ENCODE measurements at regions not wholly inside any gene's neighbourhood (a gene's known extent, or its start where the extent isn't known, plus 50 kb on each side); places are given as distances from the start of the nearest gene placed in this dataset.

GRCh38 chr4:181189751-181190150 lies 1053.5 kb upstream of the TENM3 start:
- no peak for DNase-seq

DNA sequence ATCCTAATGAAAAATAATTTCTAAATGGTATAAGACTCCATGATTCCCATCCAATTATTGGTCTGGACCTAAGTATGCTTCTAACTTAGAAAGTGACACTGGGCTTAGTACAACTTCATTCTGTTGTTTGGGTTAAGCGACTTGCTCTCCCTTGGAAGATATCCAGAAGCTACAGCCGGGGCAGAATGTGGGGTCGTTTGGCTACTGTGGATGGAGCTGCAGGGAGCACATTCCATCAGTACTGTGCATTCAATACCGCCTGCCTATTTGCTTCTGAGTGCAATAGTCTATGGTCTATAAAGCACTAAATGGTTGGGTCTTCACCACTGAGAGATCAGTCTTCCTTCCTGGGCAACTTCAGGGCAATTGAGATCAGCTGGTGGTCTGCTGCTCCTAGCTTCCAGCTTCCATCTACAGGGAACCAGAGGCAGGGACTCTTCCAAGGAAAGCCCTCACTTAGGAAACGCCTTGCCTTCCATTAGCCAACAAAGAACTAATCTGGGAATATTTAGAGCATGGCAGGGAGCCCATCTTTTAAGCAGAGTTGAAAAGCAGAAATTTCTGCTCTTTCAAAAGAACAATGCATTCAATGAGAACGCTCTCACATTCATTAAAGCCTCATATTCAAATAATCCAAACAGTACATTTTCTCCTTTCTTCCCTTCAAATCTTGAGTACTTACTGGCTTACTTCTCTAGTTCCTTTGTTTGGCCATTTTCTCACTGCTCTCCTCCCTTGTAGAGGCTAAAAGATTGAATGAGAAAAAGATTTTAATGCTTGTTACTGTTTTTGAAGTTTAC lies 1049.9 kb upstream of the TENM3 start:
- DNase-seq, result no peak

GRCh38 chr4:181194096-181194495 lies 1049.1 kb upstream of the TENM3 start:
- no peak for DNase-seq

DNA sequence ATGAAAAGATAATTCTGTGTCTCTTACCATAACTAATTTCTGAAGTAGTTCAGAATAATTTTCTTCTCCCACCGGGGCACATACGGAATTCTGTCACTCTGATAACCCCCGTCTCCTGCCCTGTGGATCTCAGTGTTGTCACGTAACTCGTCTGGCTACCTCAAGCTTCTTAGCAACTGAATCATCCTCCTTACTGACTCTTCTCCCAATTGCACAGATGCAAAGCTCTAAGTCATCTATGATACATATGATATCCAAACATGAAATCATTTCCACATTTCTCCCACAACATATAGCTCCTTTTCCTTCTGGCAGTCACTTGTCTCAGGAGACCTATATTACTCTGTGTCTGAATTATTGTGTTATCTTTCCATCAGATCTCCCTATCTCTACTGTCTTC lies 1043.1 kb upstream of the TENM3 start:
- DNase-seq, result no peak

DNA sequence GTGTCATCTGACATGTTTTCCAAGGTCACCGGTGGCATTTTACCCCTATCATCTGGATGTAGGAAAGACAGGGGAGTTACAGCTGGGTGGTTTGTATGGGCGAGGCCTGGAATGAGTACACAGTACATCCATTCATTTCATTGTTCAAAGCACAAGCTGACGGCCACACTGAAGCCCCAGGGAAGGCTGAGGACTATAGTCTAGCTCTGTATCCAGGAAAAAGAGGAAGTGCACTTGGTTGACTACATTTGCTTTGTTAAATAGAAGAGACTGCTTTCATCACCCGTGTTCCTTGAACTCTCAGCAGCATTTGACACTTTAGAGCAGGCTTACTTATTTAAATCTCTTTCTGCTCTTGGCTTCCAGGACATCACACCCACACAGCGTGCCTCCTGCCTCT lies 1041.0 kb upstream of the TENM3 start:
- DNase-seq, result peak; percentile 82

- DNase-seq, result no peak
Observed at GRCh38 chr4:181204109-181204508, 1039.1 kb upstream of the TENM3 start.

- no peak for DNase-seq
Observed at GRCh38 chr4:181213551-181213950, 1029.7 kb upstream of the TENM3 start.

- DNase-seq, result no peak
Observed at GRCh38 chr4:181216501-181216900, 1026.7 kb upstream of the TENM3 start.

DNA sequence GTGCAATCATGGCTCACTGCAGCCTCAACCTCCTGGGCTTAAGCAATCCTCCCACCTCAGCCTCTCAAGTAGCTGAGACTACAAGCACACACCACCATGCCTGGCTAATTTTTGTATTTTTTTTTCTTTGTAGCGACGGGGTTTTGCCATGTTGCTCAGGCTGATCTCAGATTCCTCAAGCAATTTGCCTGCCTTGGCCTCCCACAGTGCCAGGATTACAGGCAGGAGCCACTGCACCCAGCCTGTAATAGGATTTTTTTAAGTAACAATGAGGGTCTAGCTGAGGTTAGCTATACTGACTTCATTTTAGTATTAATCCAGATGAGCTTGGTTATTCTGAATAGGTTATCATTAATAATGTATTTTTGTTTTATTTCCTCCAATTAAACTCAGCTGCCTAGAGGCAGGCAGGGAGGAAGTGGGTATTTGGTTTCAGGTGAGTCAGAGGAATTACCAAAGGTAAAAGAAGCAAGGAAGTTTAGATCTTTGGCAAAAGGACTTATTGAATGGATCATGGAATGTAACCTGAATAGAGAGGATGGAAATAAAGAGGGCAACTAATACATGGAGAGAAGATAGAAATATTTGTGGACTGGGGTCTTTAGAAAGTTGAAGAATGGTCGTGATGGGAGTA lies 1023.3 kb upstream of the TENM3 start:
- DNase-seq, result no peak

DNA sequence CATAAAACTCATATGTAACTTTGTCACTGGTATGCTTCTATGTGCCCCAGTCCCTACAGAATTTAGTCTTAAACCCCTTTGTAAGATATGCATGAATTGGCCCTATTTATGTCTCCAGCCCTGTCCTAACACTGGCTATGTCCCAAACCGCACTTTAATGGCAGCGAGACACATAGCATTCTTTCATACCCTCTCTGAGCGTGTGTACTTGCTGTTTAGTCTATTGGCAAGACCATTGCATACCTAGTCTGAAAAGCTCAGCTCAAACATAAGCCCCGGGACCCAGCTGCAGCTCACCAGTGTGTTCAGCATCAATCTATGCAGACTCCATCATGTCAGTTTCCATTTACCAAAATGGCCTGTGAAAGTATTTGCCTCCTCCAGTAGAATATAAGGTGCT lies 1018.4 kb upstream of the TENM3 start:
- DNase-seq, result no peak

DNA sequence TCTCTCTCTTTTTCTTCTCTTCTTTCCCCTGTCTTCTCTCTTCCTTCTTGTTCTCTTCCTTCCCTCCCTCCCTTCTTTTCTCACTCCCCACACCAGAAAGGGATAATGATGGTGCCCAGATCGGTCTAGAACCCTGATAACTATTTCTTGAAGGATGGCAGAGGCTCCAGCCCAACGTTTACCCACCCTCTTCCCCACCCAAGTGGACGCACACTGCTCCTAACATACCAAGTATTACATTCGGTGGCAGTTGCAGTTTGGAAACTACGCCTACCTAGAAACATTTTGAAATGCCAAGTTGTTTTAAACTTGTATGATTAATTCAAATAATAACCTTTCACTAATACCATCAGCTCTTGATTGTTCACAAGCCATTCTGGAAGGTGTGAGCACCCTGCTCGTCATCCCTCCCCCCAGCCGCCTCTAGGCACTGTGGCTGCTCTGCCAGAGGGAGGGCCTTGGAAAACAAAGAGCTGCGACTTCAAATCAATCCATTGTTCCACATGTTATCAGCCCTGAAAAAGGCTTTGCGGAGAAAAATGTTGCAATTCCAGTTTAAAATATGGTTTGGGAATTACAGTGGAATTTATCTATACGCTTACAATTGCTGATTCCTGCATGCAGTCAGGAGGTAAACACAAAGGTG lies 1017.5 kb upstream of the TENM3 start:
- no peak for DNase-seq

GRCh38 chr4:181234951-181235680 lies 1008.1 kb upstream of the TENM3 start:
- no peak for DNase-seq

DNA sequence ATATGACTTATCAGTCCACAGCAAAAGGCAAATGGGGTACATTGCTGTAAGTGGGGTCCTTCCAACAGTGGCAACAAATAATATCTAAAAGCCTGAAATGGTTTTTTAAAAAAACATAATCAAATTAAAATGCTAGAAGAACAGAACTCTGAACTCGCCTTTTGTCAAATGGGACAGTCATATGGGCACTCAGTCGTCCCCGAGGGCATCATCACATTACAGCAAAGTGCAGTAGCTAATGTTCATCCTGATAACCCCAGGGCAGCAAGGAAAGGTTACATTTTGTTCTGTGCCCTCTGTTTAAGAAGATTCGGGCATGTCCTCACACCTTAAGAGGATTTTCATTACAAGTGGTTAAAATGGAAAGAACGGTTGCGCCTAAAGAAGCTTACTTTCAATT lies 997.9 kb upstream of the TENM3 start:
- DNase-seq, result no peak

GRCh38 chr4:181249031-181249430 lies 994.2 kb upstream of the TENM3 start:
- DNase-seq, result no peak

DNA sequence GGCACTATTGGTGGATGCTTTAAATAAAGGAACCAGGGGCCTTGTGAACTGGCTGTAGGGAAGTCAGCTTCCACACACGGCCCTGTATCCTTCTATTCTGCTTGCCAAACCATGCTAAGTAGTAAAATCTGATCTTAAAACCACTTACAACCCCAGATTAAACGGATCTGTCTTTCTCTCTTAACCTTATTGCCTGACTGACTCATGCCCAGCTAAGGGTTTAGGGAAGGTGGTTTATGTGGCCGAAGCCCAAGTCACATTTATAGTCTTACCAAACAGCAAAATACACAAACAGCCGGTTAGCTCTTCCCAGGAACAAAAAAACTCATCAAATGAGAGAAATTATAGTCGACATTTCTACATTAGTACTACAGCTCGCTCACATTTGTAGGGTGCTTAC lies 988.4 kb upstream of the TENM3 start:
- DNase-seq, result no peak

DNA sequence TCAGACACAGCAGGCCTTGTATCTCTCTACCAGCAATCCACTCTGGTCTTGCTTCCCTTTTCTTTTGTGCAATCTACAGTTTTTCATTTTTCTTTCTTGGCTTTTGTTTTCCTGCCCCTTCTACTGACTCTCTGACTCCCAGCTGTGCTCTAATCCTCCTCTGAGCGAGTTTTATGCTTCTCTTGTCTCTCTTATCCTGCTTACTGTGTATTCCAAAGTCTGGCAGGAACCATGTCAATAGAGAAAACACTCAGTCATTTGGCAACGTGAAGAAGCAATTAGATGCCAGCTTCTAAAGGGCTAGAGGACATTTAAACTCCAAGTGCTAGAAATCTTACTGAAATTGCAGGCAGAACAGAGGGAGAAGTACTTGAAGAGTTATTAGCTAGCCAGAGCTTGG lies 984.6 kb upstream of the TENM3 start:
- peak; percentile 19 for DNase-seq

- no peak for DNase-seq
Observed at GRCh38 chr4:181259081-181259709, 984.0 kb upstream of the TENM3 start.

- DNase-seq, result peak; percentile 60
Observed at GRCh38 chr4:181261279-181261678, 981.9 kb upstream of the TENM3 start.

GRCh38 chr4:181264893-181265292 lies 978.3 kb upstream of the TENM3 start:
- peak; percentile 27 for DNase-seq

GRCh38 chr4:181265370-181265769 lies 977.8 kb upstream of the TENM3 start:
- no peak for DNase-seq

GRCh38 chr4:181271116-181271640 lies 972.0 kb upstream of the TENM3 start:
- DNase-seq, result no peak

GRCh38 chr4:181272422-181272821 lies 970.8 kb upstream of the TENM3 start:
- DNase-seq, result no peak

DNA sequence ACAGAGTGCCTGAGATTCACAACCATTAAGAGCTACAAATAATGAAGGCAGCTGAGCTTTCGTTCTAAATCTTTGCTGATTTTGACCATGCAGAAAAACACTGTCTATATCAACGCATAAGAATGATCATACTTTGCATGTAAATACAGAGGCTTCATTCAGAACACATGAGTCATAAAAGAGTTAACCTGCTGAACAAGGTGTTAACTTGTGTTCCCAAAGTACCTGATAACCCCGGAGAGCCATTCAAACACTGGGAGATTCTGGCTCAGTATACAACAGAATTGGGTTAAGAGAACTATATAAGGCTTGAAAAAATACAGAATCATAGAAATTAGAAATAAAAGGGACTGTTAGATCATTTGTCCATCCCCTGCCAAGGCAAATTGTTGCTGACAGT lies 964.3 kb upstream of the TENM3 start:
- DNase-seq, result no peak
